ENCODE measurements at regions not wholly inside any gene's neighbourhood (a gene's known extent, or its start where the extent isn't known, plus 50 kb on each side); places are given as distances from the start of the nearest gene placed in this dataset.
A peak's percentile ranks its signal among the peaks of the same experiment; 100 is the strongest.
"Not testable (repeated sequence)": the region's sequence is repeated elsewhere in the genome, so short reads cannot be mapped to it uniquely, and the experiment has no call there.

DNA sequence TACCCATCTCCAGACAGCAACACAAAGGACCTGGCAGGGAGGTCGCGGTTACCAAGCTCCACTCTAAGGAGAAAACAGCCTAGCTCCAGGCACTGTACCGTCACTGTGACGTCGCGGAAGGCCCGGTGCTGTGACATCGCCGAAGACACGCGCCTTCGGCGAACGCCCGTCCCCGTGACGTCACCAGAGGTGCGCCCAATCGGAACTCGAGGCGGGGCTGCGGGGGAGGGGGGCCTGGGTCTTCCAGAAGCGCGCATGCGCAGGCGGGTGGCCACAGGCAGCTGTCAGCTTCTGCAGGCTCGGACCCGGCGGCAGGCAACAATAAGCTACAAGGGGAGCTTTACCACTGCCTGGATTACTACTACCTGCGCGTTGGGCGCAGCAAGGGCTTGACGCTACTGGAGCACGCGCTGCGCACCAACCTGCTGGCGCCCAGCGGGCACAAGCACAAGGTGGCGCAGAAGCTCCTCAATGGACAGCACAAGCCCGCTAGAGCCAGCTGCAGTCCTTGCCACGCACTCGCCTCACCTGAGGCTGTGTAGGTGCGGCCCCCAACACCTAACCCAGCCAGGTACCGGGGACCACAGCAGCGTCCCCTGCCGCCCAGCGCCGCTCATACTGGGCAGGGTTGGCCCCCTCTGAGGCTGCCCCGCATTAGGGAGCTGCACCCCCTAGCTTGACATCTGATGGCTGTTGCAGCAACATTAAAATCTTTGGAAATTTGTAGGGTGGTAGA, 208.4 kb downstream of the TPST1 start:
- peak; percentile 86 for DNase-seq (ENCODE audit: low spot score)

DNA sequence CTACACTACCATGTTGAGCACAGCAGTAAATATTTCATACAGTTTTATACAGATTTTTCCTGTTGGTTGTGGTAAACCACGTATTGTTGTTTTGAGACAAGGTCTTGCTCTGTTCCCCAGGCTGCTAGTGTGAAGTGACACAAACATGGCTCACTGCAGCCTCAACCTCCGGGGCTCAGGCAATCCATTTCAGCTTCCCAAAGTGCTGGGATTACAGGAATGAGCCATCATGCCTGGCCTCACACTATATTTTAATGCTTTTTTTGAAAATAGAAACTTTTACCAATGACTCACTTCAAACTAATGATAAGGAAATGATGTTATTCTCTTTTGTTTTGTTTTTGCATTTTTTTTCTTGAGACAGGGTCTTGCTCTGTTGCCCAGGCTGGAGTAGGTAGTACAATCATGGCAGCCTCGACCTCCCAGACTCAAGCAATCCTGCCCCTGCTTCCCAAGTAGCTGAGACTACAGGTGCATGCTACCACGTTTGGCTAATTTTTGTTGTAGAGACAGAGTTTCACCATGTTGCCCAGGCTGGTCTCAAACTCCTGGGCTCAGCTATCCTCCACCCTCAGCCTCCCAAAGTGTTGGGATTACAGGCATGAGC, 210.6 kb downstream of the TPST1 start:
- DNase-seq (ENCODE audit: low spot score) = no peak

GRCh38 chr7:66418537-66418936, 210.1 kb upstream of the KCTD7 start:
- DNase-seq (ENCODE audit: low spot score) = no peak

- no peak for DNase-seq (ENCODE audit: low spot score)
Observed at GRCh38 chr7:66419210-66419609, 209.5 kb upstream of the KCTD7 start.

DNA sequence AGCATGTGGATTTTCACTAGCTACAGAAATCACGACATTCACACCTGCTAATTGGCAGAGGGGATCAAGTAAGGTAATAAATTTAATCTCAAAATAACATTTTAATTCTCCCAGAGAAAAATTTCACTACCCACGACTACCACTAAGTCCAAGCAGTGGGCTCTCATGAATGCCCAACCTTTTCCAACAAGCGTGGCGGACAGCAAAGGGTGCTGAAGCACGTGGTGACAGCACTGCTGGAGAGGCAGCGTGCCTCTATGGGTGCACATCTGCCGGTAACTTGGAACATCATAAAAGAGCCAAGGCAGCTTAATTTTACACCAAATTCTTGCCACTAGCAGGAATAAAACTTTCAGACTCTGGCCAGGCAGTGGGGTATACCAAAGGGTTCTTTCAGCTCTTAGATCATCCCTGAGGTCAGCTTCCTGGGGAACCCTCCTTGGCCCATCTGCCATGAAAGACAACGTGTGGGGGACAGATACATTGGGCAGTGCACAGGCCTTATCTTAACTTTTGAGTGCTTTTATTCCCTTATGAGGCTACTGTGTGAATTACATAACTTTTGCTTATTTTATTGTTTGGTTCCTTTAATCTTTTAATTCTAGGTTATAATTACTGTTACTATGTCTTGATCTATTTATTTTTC, 206.7 kb upstream of the KCTD7 start:
- DNase-seq (ENCODE audit: low spot score) = no peak

- no peak for DNase-seq (ENCODE audit: low spot score)
Observed at GRCh38 chr7:66423729-66424128, 205.0 kb upstream of the KCTD7 start.

- DNase-seq (ENCODE audit: low spot score) = no peak
Observed at GRCh38 chr7:66426332-66426731, 202.3 kb upstream of the KCTD7 start.

- DNase-seq (ENCODE audit: low spot score) = no peak
Observed at GRCh38 chr7:66426996-66427395, 201.7 kb upstream of the KCTD7 start.

DNA sequence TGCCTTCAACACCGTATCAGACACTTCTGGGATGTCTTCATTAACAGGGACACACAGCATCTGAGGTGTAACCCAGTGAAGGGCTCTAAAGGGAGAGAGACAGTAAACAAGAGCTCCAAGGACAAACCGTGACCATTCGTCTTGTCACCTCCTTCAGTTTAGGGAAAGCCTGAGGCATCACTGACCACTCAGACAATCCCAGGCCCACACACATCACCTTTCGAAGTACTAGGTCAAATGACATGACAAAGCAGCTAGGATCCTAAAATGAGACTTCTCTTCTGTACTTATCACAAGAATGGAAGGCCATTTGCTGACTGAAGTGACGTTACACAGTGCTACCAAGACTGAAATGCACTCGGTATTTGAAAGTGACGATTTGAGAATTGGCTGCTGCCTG, 200.7 kb upstream of the KCTD7 start:
- DNase-seq (ENCODE audit: low spot score) = no peak

GRCh38 chr7:66429498-66430163, 199.1 kb upstream of the KCTD7 start:
- no peak for DNase-seq (ENCODE audit: low spot score)

DNA sequence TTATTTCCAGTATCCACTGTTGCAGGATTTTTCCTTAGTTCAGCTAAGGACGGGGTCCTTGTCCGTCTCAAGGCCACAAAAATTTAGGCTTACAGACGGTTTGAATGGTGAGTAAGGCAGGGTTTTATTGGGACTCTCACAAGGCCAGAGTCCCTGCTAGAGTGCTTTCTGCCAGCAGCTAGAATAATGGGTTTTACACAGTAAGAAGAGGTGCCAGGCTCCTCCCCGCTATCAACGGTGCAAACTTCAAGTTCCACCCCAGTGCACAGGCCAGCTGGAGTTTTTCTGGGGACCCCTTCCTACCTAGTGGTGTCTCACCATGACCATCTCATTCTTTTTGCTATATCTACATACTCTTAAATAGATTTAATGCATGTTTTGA, 198.5 kb upstream of the KCTD7 start:
- DNase-seq (ENCODE audit: low spot score) = no peak

DNA sequence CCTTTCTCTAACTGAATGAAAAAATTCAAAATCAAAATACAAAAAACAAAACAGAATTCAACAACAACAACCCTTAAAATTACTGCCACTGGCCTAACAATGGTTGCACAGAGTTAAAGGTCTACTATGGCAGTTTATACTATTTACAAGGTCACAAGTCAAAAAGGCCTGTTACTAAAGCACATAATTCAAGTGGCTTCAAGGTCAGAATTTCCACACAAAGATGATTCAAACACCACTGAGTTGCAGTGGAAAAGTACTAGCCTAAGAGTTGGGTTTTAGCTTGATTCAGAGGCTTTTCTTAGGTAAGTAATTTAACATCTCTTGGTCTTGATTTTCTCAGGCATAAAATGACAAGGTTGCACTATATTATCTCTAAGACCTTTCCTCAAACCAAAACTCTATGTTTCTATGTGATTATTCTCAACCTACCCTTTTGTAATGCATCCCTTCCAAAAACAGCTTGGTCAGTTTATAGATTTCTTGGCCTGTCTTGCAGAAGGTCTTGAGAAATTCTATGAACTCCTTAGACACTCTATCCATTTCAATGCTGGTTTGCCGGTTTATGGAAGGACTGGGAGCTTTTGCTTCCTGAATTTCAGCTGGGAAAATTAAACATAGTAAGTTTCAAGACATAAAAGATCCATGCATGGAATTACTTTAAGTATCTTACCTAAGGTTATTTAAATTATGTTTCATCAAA, 189.8 kb upstream of the KCTD7 start:
- not testable (repeated sequence) for DNase-seq (ENCODE audit: low spot score)

GRCh38 chr7:66442385-66442784, 186.3 kb upstream of the KCTD7 start:
- DNase-seq (ENCODE audit: low spot score) = no peak

DNA sequence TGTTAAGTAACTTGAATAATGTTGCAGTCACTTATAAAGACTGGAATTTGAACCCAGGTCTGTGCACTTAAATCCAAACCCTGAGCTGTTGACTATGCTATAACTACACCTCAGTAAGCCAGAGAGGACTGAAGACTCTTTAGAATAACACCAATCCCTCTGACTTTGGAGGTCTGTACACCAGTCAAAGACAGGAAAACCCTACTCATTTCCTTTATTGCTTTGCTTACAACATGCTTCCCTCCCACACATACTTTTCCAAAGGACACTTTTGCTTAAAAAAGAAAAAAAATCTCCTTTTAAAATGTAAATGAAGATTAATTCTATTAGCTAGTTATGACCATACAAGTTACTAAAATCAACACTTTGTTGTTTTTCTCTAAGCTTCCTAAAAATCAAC, 184.7 kb upstream of the KCTD7 start:
- no peak for DNase-seq (ENCODE audit: low spot score)

DNA sequence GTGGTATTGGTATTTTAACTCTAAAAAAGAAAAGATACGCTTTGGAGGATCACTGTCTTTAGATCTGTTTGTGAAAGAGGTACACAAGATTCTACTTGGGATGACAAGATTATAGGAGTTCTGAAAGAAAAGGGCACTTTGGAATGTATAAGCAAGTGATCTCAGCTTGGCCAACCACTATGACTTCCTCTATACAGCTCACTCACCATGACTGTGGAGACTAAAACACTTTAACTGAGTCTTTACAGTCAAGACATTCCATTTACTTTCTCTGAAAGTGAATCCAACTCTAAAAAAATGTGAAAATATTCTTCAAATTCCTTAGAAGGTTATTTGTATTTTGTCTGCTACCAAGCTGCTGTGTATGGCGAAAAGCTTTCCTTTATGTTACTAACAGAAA, 181.7 kb upstream of the KCTD7 start:
- DNase-seq (ENCODE audit: low spot score) = not testable (repeated sequence)

DNA sequence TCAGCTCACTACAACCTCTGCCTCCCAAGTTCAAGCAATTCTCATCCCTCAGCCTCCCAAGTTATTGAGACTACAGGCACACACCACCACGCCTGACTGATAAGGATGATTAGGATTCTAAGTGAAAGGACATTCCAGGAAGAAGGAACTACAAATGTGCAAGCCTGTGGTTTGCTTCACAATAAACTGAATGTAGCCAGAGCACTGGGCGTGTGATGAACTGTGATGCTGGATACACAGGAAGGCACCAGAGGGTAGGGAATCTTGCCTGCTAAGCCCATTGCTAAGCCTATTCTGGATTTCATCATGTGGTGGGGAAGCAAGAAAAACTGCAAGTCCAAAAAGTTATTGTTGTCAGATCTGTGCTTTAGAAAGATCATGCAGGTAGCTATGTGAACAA, 177.9 kb upstream of the KCTD7 start:
- not testable (repeated sequence) for DNase-seq (ENCODE audit: low spot score)

GRCh38 chr7:66451713-66452112, 177.0 kb upstream of the KCTD7 start:
- DNase-seq (ENCODE audit: low spot score) = not testable (repeated sequence)

GRCh38 chr7:66452165-66452564, 176.5 kb upstream of the KCTD7 start:
- no peak for DNase-seq (ENCODE audit: low spot score)

GRCh38 chr7:66453340-66453739, 175.3 kb upstream of the KCTD7 start:
- no peak for DNase-seq (ENCODE audit: low spot score)

GRCh38 chr7:66454600-66455225, 174.0 kb upstream of the KCTD7 start:
- DNase-seq (ENCODE audit: low spot score) = no peak

DNA sequence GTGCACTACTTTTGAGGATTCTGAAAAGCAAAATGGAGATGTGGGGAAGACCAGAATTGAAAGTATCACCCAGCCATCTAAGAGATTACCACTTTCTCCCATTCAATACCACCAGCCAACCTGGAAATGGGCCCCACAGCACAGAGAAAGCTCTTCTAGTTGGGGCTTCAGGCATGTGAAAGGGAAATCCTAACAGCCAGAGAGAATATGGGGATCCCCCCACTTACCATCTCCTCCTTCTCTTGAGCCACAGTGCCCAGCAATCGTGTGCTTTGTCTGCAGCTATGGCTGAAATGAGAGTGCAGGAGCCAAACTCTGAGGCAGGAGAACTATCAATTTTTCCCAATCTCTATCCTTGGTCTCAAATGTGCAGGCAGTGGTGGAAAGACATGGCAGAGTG, 173.2 kb upstream of the KCTD7 start:
- DNase-seq (ENCODE audit: low spot score) = not testable (repeated sequence)

DNA sequence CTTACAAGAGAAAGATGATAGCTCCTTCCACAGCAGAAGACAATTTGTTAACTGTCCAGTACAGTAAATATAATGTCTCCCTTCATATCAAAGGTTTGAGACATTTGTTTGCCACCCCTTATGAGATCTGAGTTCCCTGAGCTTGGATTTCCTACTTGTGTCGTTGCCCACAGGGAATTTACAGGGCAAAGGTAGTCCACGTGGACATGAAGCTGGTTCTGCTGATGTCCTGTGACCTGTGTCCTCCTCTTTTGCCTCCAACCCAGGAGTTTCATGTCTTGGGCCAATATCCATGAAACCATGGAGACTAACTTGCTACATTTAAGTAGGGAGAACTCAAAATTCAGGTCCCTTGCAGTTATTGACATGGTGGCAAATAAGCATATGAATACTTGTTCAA, 172.2 kb upstream of the KCTD7 start:
- DNase-seq (ENCODE audit: low spot score) = not testable (repeated sequence)

Data from hepatic stellate cell (primary cell).